ENCODE measurements at regions not wholly inside any gene's neighbourhood (a gene's known extent, or its start where the extent isn't known, plus 50 kb on each side); places are given as distances from the start of the nearest gene placed in this dataset.
"Not testable (repeated sequence)": the region's sequence is repeated elsewhere in the genome, so short reads cannot be mapped to it uniquely, and the experiment has no call there.

DNA sequence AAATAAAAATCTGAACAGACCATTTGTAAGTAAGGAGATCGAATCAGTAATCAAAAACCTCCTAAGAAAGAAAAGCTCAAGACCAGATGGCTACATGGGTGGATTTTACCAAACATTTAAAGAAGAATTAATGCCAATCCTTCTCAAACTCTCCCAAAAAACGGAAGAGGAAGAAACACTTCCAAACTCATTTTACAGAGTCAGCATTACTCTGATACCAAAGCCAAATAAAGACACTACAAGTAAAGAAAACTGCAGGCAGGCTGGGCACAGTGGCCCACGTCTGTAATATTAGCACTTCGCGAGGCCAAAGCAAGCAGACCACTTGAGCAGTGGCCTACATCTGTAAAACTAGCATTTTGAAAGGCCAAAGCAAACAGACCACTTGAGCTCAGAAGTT is 159.8 kb downstream of the DPY19L2 start:
- no peak for DNase-seq

DNA sequence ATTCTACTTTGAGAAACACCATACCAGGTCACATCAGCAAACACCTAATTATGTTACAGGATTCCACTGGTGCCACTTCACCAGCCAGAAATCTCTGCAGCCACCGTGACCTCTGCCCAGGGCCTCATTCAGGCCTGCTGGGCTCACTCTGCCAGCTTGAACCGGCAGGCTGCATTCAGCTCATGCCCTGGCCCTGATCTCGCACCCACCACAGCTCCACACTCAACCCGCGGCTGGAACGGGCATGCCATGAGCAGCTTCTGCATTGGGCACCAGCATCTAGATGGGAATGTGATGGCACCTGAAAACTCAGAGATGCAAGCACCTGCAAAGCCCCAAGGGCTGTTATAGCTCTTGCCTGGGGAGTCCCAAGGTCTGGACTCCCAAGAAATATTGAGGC is 168.7 kb downstream of the DPY19L2 start:
- DNase-seq = no peak

DNA sequence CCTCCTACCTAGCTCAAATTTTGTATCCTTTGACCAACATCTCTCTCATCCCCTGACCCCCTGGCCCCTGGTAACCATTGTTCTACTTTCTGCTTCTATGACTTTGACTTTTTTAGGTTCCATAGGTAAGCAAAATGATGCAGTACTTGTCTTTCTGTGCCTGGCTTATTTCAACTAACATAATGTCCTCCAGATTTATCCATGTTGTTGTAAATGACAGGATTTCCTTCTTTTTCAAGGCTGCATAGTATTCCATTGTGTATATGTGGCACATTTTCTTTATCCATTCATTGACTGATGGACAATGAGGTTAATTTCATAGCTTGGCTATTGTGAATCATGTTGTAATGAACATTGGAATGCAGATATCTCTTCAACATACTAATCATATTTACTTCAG is 170.1 kb downstream of the DPY19L2 start:
- no peak for DNase-seq

DNA sequence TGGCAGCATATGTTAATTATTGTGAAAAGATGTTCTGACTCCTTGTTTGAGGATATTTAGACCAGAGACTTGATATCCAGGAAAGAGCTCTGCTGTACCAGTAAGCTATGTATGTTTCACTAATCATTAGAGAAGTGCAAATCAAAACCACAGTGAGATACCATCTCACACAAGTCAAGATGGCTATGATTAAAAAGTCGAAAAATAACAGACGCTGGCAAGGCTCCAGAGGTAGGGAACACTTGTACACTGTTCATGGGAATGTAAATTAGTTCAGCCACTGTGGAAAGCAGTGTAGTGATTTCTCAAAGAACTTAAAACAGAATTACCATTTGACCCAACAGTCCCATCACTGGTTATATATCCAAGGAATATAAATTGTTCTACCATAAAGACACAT is 171.6 kb downstream of the DPY19L2 start:
- no peak for DNase-seq

DNA sequence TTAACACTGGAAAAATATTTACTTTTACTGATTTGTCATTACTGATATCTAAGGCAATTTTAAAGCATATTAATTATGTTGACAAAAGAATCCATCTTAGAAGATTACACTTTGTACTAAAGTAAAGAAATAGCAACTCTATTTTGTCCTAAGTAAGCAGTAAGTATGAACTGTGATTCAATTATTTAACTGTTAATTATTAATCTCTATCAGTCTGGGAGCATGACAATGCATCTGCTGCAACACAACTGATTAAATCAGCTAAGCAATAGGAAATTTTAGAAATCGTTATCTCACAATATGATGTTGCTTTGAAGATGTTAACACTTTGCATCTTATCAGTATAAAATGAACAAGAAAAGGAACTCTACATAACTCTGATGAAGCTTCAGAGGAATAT is 172.3 kb downstream of the DPY19L2 start:
- no peak for DNase-seq

DNA sequence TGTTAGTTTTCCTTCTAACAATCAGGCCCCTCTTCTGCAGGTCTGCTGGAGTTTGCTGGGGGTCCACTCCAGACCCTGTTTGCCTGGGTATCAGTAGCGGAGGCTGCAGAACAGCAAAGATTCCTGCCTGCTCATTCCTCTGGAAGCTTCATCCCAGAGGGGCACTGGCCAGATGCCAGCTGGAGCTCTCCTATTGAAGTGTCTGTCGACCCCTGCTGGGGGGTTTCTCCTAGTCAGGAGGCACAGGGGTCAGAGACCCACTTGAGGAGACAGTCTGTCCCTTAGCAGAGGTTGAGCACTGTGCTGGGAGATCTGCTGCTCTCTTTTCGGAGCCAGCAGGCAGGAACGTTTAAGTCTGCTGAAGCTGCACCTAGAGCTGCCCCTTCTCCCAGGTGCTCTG is 174.9 kb downstream of the DPY19L2 start:
- not testable (repeated sequence) for DNase-seq

DNA sequence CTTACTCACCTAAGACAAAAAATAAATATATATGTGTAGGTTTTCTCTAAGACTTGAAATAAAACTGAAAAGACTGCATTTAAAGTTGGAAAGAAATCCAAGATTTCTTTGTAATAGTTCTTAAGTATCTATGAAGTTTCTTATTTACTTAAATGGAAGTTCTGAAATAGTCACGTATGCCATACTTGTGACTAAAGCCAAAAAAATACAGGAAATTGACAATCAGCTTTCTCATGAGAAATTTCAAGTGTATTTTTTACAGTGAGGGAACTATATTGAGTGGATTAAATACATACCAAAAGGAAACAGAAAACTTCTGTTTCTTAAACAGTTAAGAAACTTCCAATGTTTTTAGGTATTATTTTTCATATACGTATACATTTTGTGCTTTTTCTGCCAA is 188.1 kb downstream of the DPY19L2 start:
- no peak for DNase-seq

DNA sequence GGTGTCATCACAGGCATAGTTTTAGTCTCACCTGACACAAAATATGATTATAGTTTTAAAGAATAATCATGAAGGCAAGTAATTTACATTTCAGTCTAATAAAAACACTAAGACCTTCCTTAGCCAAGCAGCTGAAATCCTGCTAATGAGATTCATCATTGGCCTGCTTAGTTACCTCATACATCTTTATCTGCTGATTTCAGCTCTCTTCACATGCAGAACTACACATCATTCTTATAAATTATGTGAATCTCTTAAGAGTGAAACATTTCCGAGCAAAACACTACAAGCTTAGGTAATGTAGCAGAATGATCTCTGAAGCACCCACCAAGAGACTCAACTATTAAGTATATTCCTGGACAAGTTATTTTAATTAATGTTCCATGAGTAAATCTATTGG is 198.1 kb downstream of the DPY19L2 start:
- DNase-seq = no peak

DNA sequence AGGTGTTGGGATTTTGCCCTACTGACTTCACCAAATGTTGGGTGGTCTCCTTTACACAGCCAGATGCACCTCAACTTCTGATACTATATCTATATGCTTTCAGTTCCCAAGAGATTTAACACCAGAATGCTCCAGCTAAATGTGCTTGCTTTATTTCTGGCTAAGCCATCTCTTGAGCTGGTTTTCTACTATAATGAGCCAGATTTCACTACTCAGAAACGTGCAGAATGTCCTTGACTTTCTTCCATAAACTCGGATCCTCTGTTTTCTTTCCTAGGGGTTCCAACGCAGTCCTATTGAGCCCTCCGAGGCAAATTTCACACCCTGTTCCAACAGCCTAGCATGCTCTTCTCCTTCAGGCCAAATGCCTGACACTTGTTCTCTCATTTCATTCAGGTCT is 200.3 kb downstream of the DPY19L2 start:
- no peak for DNase-seq

DNA sequence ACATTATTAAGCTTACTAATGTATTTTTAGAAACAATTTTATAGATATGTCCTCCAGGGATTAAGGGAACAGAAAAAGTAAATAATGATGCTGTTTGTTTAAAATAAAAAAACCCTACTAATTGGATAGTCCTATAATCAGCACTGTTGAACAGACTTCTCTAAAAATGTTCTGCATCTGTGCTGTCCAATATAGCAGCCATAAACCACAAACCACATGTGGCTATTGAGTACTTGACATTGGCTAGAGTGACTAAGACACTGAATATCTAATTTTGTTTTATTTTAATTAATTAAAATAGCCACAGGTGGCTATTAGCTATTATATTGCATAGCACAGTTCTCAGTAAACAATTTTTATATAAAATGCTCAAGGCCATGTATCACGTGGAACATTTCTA is 210.4 kb downstream of the DPY19L2 start:
- no peak for DNase-seq

DNA sequence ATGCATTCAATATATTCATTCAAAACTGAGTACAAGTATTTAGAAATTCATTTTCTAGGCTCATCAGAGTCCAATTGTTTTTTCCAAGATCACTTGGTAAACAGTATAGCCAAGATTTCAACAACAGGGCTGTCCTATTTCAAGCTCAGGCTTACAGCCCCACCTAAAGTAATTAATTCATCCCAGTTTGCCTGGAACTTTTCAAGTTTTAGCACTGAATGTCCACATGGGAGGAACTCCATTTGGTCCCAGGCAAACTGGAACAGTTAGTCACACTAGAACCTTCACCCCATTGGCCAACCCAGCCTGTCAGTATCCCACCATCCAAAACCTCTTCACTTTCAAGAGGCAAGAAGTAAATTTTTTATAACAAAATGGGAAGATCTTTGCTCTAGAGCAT is 210.9 kb downstream of the DPY19L2 start:
- no peak for DNase-seq

DNA sequence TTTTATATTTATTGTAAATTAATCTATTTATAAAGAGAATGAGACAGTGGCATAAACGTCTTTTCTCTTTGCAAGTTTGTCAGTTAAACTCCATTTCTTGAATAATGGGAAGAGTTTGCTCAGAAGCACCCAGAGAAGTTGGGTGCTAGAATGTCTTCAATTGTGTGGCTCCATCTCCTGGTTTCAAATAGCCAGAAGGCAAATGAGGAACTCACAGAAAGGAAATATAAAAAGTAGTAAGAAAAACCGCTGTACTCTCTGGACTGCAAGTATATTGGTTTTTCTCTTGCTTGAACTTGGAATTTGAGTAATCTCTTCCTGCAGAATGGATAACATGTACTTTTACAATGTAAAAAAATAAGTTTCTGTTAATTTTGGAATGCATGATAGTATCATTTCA is 217.5 kb downstream of the DPY19L2 start:
- DNase-seq = no peak

DNA sequence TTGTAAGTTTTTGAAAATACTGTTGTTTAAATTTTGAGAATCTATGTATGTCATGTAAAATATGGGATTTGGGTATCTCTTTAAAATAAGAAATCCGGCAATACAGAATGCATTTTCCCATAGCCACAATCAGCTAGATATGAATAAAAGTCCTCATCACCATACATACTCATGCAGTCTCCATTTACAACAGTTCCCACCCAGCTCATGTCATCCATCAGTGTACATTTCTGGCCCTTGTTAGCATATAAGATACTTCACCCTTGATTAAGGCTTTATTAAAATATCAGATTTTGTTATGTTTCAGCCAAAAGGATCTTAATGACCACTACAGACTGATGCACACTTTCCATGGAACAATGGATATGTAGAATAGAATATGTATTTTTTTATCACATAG is 218.0 kb downstream of the DPY19L2 start:
- DNase-seq = no peak

DNA sequence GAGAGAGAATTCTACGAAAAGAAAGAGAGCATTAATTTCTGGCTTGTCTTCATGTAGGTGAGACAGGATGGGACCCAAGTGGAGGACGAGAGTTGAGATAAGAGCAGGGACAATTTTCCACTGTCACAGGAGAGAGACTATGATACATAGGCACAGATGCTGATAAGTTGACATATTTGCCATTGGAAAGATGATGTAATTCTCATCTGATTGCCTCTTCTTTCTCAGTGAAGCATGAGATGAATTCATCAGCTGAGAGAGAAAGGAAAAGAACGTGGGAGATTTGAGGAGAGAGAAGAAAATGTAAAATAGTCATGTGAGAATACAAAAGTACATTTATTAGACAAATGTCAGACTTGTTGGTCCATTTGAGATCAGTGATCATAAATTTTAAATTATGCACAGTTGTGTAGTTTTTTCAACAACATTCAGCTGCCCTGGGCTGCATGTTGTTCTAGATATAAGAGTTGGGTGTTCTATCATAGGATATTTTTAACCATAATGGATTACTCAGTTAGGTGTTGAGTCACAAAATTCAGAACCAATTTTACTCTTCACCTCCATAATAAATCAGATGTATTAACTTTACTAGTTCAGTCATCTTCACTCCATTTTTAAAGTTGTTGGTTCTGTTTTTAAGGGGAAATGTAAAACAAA is 222.9 kb downstream of the DPY19L2 start:
- no peak for DNase-seq

DNA sequence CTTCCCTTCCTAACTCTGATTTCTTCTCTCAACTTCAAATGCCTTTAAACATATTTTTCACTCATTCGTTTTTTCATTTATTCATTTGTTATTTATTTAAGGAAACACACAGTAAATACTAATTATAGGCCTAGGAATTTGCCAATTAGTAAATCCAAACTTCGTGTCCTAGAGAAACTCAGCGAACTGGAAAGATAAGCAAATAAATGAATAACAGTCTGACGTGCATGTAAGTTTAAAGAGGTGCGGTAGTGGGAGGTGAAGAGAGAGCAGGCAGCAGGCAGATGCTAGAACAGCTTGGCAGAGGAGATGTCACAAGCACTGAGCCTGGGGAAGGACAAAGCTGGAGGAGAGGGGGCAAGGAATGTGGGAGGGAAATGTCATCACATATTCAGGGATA is 228.2 kb downstream of the DPY19L2 start:
- no peak for DNase-seq

DNA sequence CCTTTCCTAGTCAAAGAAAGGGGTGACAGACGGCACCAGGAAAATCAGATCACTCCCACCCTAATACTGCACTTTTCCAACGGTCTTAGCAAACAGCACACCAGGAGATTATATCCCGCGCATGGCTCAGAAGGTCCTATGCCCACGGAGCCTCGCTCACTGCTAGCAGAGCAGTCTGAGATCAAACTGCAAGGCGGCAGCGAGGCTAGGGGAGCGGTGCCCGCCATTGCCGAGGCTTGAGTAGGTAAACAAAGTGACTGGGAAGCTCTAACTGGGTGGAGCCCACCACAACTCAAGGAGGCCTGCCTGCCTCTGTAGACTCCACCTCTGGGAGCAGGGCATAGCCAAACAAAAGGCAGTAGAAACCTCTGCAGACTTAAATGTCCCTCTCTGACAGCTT is 233.9 kb downstream of the DPY19L2 start:
- DNase-seq = not testable (repeated sequence)

DNA sequence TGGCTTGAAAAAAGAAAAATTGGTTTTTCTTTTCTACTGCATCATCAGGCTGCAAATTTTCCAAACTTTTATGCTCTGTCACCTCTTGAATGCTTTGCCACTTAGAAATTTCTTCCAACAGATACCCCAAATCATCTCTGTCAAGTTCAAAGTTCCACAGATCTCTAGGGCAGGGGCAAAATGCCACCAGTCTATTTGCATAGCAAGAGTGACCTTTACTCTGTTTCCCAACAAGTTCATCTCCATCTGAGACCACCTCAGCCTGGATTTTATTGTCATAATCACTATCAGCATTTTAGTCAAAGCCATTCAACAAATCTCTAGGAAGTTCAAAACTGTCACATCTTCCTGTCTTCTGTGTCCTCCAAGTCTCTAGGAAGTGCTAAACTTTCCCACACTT is 240.3 kb downstream of the DPY19L2 start:
- DNase-seq = not testable (repeated sequence)

DNA sequence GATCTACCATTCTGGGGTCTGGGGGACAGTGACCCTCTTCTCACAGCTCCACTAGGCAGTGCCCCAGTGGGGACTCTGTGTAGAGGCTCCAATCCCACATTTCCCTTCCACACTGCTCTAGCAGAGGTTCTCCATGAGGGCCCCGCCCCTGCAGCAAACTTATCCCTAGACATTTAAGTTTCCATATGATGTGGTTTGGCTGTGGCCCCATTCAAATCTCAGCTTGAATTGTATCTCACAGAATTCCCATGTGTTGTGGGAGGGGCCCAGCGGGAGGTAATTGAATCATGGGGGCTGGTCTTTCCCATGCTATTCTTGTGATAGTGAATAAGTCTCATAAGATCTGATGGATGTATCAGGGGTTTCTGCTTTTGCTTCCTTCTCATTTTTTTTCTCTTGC is 241.3 kb downstream of the DPY19L2 start:
- DNase-seq = not testable (repeated sequence)

DNA sequence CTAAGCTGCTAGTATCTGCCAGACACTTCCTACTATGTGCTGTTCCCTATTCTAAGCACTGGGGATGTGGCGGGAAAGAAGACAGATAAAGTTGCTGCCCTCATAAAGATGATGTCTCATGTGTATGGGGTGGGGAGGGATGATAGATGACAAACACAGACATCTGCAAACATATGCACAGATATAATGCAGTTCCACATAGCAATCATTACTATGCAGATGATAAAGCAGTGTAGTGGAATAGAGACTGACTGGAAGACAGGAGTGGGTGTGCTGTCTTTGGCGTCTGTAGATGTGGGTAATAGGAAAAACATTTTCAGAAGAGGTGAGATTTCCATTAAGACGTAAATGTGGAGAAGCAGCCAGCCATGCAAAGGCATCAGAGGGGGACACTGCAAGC is 243.6 kb downstream of the DPY19L2 start:
- DNase-seq = no peak

DNA sequence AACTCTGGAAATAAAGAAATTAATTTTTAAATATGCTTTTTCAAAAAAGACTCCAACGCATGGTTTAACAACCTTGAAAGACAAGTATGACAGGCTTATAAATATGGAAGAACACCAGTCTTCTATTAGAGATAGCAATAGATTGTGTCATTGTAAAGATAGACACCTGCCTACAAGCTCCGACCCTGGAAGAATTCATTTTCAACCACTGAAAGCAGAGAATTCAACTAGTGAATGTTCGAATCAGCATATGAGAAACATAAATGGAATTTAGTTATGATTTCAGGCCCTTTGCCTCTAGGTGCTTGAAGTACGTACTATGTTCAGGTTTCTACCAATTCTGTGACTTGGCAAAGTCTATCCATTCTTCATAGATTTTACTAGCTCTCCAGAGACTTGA is 244.5 kb downstream of the DPY19L2 start:
- no peak for DNase-seq

DNA sequence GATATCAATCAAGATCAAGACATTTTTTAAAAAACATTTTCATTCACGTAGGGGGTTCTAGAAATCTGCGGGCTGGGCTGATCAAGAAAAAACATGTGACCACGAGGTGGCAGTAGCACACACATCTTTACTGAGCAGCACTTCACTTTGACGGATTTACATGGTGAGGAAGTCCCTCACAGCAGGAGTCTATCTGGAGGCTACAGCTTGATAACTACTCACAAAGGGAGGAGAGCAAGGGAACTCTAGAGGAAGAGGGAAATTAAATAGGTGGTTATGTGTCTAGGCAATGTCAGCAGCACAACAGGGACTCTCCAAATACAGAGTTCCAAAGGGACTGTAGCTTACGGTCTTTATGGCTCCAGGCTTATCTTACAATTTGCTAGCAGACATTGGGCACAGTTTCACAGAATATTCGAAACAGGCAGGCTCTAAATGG is 248.1 kb downstream of the DPY19L2 start:
- DNase-seq = peak; percentile 7

DNA sequence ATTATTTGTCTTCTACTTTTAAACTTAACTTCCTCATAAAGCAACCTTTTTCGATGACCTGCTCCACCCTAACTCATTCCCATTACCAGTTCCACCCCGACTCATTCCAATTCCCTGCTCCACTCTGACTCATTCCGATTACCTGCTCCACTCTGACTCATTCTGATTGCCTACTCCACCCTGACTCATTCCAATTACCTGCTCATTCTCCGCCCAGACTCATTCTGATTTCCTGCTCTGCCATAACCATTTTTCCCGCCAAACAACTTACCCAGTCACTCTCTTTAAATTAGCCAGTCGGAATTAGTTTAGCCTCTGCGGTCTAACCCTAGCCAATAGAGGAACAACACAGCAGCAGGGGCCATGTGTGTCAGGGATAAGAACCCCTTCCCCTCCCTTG is 249.1 kb downstream of the DPY19L2 start:
- no peak for DNase-seq

DNA sequence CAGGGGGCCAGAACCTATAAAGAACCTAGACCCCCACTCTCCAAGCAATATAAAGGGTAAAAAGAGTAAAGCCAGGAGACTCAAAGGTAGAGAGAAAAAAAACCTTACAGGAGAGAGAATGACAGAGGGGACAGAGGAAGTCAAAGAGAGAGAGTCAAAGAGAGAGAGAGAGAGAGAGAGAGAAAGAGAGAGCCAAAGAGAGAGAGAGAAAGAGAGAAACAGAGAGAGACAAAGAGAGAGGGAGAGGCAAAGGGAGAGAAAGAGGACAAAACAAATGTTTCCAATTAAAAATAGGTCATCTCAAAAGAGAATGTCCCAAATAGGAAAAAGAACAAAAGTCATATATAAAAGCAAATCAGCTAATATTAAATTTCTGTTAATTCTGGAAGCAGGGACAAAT is 251.5 kb downstream of the DPY19L2 start:
- no peak for DNase-seq

DNA sequence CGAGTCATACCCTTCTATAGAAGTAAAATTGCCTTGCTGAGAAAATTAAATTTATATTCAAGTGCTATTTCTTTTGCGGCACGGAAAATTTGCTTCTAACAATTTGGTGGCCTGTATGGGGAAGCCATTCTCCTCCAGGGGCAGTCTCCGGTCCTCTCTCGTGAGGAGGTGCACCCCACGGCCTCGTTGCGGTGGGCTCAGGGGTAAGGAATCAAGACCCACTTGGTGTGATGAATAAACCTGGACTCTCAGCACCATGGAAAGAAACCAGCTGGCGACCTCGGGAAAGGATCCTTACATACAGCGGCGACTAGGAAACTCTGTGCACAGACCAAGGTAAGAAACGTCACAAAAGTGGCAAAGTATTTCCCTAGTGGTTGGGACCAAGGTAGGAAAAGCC is 252.9 kb downstream of the DPY19L2 start:
- DNase-seq = no peak

DNA sequence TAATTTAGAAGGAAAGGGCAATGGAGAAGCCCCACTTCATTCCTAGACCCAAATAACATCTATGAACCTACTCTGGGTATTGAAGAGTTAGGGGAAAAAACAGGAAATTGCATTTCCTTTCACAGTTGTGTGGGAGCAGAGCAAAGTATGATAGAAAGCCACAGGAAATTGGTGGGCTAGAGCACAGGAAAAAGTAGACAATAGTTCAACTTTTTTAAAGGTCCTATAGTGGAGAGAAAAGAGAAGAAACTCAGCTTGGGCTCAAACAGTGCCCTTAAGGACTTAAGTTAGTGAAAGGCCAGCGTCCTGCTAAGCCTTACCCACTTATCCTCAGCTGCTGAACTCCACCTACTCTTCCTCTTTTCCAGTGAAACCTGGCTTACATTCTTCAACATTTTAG is 258.1 kb downstream of the DPY19L2 start:
- no peak for DNase-seq

DNA sequence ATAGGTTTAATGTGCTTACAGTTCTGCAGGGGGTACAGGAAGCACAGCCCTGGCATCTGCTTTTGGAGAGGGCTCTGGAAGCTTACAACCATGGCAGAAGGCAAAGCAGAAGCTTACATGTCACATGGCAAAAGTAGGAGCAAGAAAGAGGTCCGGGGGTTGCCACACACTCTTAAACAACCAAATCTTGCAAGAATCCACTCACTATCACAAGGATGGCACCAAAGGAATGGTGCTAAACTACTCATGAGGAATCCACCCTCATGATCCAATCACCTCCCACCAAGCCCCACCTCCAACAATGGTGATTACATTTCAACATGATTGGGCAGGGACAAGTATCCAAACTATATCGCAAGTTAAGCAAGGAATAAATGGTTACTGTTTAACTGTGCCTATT is 255.8 kb upstream of the AVPR1A start:
- no peak for DNase-seq
